GM12891 (cell line): ENCODE measurements at regions not wholly inside any gene's neighbourhood (a gene's known extent, or its start where the extent isn't known, plus 50 kb on each side); places are given as distances from the start of the nearest gene placed in this dataset.

ENCODE experiments used
- PAX5 ChIP-seq: IDR thresholded peaks from 2 replicates; pipeline ENCODE4 v1.6.1; 2011; ENCODE audit warnings: low read length, moderate library complexity, mild to moderate bottlenecking; ENCODE audit not compliant: insufficient read depth, severe bottlenecking
- POLR2A ChIP-seq: IDR thresholded peaks from 2 replicates; pipeline ENCODE4 v1.6.1; 2011; ENCODE audit warnings: low read depth, low read length, control low read depth
- POLR2AphosphoS5 ChIP-seq: IDR thresholded peaks from 2 replicates; pipeline ENCODE4 v1.6.1; 2011; ENCODE audit warnings: low read depth, low read length, control low read depth

GRCh38 chrX:6440648-6441047, 94.3 kb downstream of the VCX3A start:
- no peak for TF ChIP-seq POLR2AphosphoS5
- no peak for TF ChIP-seq POLR2A
- TF ChIP-seq PAX5, result no peak
